ENCODE measurements at regions not wholly inside any gene's neighbourhood (a gene's known extent, or its start where the extent isn't known, plus 50 kb on each side); places are given as distances from the start of the nearest gene placed in this dataset.

DNA sequence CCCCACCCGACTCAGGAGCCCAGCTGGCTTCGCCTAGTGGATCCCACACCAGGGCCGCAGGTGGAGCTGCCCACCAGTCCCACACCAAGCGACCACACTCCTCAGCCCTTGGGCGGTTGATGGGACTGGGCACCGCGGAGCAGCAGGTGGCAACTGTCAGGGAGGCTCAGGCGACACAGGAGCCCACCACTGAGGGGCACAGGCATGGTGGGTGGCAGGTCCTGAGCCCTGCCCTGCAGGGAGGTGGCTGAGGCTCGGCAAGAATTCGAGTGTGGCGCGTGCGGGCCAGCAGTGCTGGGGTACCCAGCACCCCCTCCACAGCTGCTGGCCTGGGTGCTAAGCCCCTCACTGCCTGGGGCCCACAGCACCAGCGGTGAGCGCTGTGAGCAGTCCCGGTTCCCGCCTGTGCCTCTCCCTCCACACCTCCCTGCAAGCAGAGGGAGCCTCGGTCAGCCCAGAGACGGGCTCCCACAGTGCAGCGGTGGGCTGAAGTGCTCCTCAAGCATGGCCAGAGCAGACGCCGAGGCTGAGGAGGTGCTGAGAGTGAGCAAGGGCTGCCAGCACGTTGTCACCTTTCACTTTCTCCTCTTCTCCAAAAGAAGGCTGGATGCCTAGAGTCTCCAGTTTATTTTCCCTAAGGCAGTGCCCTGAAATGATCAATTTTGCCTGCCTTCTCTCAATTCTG is 1440.7 kb upstream of the ZEB2 start:
- Histone ChIP-seq H3K4me3 (replicated peaks; ENCODE audit: insufficient read depth, low read length) (no peak overlapping the region), H3K27ac (replicated peaks) (no peak overlapping the region), H3K27me3 (ENCODE audit: insufficient read depth, poor library complexity, severe bottlenecking) (no peaks in the 10 kb centered on the region)
- TF ChIP-seq POLR2AphosphoS5 (IDR thresholded peaks at IDR 0.05; ENCODE audit: low read depth), result no peak
- TF ChIP-seq, protein P1, sequence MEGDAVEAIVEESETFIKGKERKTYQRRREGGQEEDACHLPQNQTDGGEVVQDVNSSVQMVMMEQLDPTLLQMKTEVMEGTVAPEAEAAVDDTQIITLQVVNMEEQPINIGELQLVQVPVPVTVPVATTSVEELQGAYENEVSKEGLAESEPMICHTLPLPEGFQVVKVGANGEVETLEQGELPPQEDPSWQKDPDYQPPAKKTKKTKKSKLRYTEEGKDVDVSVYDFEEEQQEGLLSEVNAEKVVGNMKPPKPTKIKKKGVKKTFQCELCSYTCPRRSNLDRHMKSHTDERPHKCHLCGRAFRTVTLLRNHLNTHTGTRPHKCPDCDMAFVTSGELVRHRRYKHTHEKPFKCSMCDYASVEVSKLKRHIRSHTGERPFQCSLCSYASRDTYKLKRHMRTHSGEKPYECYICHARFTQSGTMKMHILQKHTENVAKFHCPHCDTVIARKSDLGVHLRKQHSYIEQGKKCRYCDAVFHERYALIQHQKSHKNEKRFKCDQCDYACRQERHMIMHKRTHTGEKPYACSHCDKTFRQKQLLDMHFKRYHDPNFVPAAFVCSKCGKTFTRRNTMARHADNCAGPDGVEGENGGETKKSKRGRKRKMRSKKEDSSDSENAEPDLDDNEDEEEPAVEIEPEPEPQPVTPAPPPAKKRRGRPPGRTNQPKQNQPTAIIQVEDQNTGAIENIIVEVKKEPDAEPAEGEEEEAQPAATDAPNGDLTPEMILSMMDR (IDR thresholded peaks at IDR 0.05; ENCODE audit: insufficient read depth, low read length), result no peak
- TF ChIP-seq GABPA (IDR thresholded peaks at IDR 0.05; ENCODE audit: low read depth), result no peak
- TF ChIP-seq, protein P2, sequence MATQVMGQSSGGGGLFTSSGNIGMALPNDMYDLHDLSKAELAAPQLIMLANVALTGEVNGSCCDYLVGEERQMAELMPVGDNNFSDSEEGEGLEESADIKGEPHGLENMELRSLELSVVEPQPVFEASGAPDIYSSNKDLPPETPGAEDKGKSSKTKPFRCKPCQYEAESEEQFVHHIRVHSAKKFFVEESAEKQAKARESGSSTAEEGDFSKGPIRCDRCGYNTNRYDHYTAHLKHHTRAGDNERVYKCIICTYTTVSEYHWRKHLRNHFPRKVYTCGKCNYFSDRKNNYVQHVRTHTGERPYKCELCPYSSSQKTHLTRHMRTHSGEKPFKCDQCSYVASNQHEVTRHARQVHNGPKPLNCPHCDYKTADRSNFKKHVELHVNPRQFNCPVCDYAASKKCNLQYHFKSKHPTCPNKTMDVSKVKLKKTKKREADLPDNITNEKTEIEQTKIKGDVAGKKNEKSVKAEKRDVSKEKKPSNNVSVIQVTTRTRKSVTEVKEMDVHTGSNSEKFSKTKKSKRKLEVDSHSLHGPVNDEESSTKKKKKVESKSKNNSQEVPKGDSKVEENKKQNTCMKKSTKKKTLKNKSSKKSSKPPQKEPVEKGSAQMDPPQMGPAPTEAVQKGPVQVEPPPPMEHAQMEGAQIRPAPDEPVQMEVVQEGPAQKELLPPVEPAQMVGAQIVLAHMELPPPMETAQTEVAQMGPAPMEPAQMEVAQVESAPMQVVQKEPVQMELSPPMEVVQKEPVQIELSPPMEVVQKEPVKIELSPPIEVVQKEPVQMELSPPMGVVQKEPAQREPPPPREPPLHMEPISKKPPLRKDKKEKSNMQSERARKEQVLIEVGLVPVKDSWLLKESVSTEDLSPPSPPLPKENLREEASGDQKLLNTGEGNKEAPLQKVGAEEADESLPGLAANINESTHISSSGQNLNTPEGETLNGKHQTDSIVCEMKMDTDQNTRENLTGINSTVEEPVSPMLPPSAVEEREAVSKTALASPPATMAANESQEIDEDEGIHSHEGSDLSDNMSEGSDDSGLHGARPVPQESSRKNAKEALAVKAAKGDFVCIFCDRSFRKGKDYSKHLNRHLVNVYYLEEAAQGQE (IDR thresholded peaks at IDR 0.05; ENCODE audit: insufficient replicate concordance, low read depth), result no peak
- no peak for TF ChIP-seq SPI1 (IDR thresholded peaks at IDR 0.05; ENCODE audit: borderline replicate concordance, low read depth)
- no peak for DNase-seq (ENCODE audit: low read depth in 1 of 2, low spot score in 1 of 2)

DNA sequence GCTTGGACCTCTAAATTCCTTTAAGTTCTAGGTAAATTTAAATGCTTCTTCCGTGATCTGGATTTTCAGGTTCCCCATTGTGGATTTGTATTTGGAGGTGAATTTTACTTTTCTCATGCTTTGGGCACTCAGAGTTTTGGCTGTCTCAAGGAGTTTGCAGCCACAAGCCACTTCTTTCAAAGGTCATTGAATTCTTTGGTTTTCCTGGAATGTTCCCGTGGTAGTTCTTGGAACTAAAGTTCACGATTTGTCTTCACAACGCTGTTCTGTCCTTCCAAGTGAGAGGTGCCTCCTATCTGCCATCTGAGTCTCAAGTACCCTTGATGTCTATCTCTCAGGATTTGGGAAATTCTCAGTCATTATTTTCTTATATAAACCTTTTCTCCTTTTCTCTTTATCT is 1438.7 kb upstream of the ZEB2 start:
- TF ChIP-seq SPI1 (IDR thresholded peaks at IDR 0.05; ENCODE audit: borderline replicate concordance, low read depth), result no peak
- TF ChIP-seq, protein P1 (IDR thresholded peaks at IDR 0.05; ENCODE audit: insufficient read depth, low read length), result no peak
- TF ChIP-seq, protein P2 (IDR thresholded peaks at IDR 0.05; ENCODE audit: insufficient replicate concordance, low read depth), result no peak
- no peak for TF ChIP-seq POLR2AphosphoS5 (IDR thresholded peaks at IDR 0.05; ENCODE audit: low read depth)
- TF ChIP-seq GABPA (IDR thresholded peaks at IDR 0.05; ENCODE audit: low read depth), result no peak
- no peak for DNase-seq (ENCODE audit: low read depth in 1 of 2, low spot score in 1 of 2)
- Histone ChIP-seq H3K27ac (replicated peaks) (no peak overlapping the region), H3K27me3 (ENCODE audit: insufficient read depth, poor library complexity, severe bottlenecking) (no peaks in the 10 kb centered on the region), H3K4me3 (replicated peaks; ENCODE audit: insufficient read depth, low read length) (no peak overlapping the region)

DNA sequence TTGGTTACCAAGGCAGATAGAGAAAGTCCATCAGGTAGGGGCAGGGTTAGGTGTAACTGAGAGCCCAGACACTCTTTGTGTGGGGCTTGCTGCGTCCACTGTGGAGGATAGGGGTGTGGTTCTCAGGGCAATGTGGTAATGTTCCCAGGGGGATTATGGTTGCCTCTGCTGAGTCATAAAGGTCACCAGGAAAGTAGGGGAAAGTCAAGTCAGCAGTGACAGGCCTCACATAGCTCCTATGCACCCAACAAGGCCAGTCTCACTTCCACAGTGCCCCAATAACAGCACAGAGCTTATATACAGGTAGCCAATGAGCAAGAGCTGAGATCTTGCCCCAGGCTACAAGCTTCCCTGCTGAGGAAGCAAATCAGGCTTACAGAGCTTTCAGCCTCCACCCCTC is 1438.0 kb upstream of the ZEB2 start:
- TF ChIP-seq, protein P2 (IDR thresholded peaks at IDR 0.05; ENCODE audit: insufficient replicate concordance, low read depth), result no peak
- no peak for TF ChIP-seq GABPA (IDR thresholded peaks at IDR 0.05; ENCODE audit: low read depth)
- TF ChIP-seq SPI1 (IDR thresholded peaks at IDR 0.05; ENCODE audit: borderline replicate concordance, low read depth), result no peak
- TF ChIP-seq POLR2AphosphoS5 (IDR thresholded peaks at IDR 0.05; ENCODE audit: low read depth), result no peak
- TF ChIP-seq, protein P1 (IDR thresholded peaks at IDR 0.05; ENCODE audit: insufficient read depth, low read length), result no peak
- Histone ChIP-seq H3K4me3 (replicated peaks; ENCODE audit: insufficient read depth, low read length) (no peak overlapping the region), H3K27me3 (ENCODE audit: insufficient read depth, poor library complexity, severe bottlenecking) (no peaks in the 10 kb centered on the region), H3K27ac (replicated peaks) (no peak overlapping the region)
- DNase-seq (ENCODE audit: low read depth in 1 of 2, low spot score in 1 of 2), result no peak

Measured in HL-60 (cell line).